ENCODE measurements at regions not wholly inside any gene's neighbourhood (a gene's known extent, or its start where the extent isn't known, plus 50 kb on each side); places are given as distances from the start of the nearest gene placed in this dataset.

DNA sequence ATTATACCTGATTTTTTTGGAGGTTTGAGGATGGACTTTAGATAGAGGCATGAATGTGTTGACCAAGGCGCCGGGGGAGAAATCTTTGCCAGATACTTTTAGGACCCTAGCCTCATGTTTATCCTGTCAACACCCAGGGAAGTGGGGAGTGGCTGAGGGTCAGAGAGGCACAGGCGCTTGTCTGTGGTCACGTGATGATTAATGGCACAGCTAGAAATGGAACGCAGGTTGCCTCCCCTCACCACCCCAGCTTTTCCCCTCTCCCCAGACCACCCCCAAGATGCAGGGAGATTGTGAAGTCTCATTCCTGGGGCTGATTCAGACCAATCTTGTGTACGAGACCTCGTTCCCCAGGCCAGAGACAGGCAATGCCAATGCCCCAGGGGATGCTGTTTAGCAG lies 218.4 kb upstream of the LINGO1 start:
- 82% methylated on average over 7 of the region's 7 CpGs; no CpG with 5 or more reads in 1 of the 2 experiments for WGBS, 2 experiments (ENCODE audit: extremely low coverage in 1 of 2, insufficient coverage in 1 of 2, insufficient read length in 1 of 2, insufficient replicate concordance in 2 of 2, low coverage in 1 of 2, low lambda C conversion rate in 2 of 2, missing lambda C conversion rate in 1 of 2)
- CTCF ChIA-PET (ENCODE audit: partially characterized antibody): interaction anchor here (0.6 to 2.7 kb wide), 4 partner anchors 11 to 90 kb away, joined by 3 to 13 read pairs (median 4); no protein-coding TSS in a partner anchor
- H2AFZ ChIP-seq (ENCODE audit: low read length): no peak overlapping the region

More for the DNA sequence above, 218.4 kb upstream of the LINGO1 start:
- no peak for DNase-seq (ENCODE audit: low read depth in 1 of 2, low spot score in 2 of 2)
- no peaks in the 10 kb centered on the region for H3K23me2 ChIP-seq (ENCODE audit: low read depth, low read length)
- no peaks in the 10 kb centered on the region for H3K79me2 ChIP-seq (ENCODE audit: control insufficient read depth in 1 of 2, insufficient read depth in 2 of 2, low read length in 2 of 2)
- no peak overlapping the region for H3K18ac ChIP-seq (ENCODE audit: extremely low read depth, low read length)
- no peak overlapping the region for H4K91ac ChIP-seq (replicated peaks; ENCODE audit: insufficient read length, low read length)
- TF ChIP-seq RXRA (IDR thresholded peaks at IDR 0.05; ENCODE audit: insufficient read depth, low read depth, low read length): no peak
- TF ChIP-seq SUZ12 (IDR thresholded peaks at IDR 0.05; ENCODE audit: low read length): no peak
- TF ChIP-seq KDM5A (IDR thresholded peaks at IDR 0.05; ENCODE audit: low read length): no peak
- TF ChIP-seq BRCA1 (IDR thresholded peaks at IDR 0.05; ENCODE audit: low read depth, low read length): no peak
- no peak for TF ChIP-seq JUND (IDR thresholded peaks at IDR 0.05; ENCODE audit: low read length)
- no peaks in the 10 kb centered on the region for H3K79me1 ChIP-seq (ENCODE audit: low read depth, low read length)
- no peak overlapping the region for H3K56ac ChIP-seq (replicated peaks; ENCODE audit: insufficient read length, low read depth, low read length)
- no peak overlapping the region for H4K5ac ChIP-seq (ENCODE audit: insufficient read length, low read depth, low read length)
- H2BK120ac ChIP-seq (replicated peaks; ENCODE audit: low read depth, low read length): no peak overlapping the region
- POLR2A ChIA-PET (ENCODE audit: partially characterized antibody): no interaction called here
- H3K36me3 ChIP-seq (ENCODE audit: control insufficient read depth in 2 of 4, insufficient read depth in 4 of 4, low read length in 3 of 4): no peaks in the 10 kb centered on the region
- no peak overlapping the region for H3K9ac ChIP-seq (replicated peaks in 1 of 4; ENCODE audit: extremely low read depth in 1 of 4, low read depth in 3 of 4, low read length in 3 of 4)
- H2BK20ac ChIP-seq (ENCODE audit: low read length): no peak overlapping the region
- H2AK5ac ChIP-seq (ENCODE audit: low read depth, low read length): no peak overlapping the region
- H2BK12ac ChIP-seq (ENCODE audit: low read depth, low read length): no peak overlapping the region
- no peak overlapping the region for H3K27ac ChIP-seq (ENCODE audit: low read depth, low read length)
- H4K8ac ChIP-seq (ENCODE audit: extremely low read depth, insufficient read depth, low read length): no peak overlapping the region
- no peaks in the 10 kb centered on the region for H3K4me1 ChIP-seq (replicated peaks in 1 of 4; ENCODE audit: control insufficient read depth in 3 of 4, insufficient read depth in 4 of 4, low read length in 3 of 4)
- no peak overlapping the region for H2BK5ac ChIP-seq (ENCODE audit: low read depth, low read length)
- H3K27me3 ChIP-seq (replicated peaks in 1 of 4; ENCODE audit: control insufficient read depth in 3 of 4, extremely low read depth in 1 of 4, insufficient read depth in 3 of 4, low read length in 3 of 4): peaks cover 0 to 3% (median 0%) of the 10 kb centered on the region in 4 experiments; a peak in 2 of 7 replicates
- no peak overlapping the region for H3K4me3 ChIP-seq (ENCODE audit: extremely low read depth in 1 of 4, insufficient read depth in 2 of 4, low read depth in 3 of 4, low read length in 4 of 4)
- H4K20me1 ChIP-seq (replicated peaks in 1 of 2; ENCODE audit: control insufficient read depth in 1 of 2, insufficient read depth in 2 of 2, low read length in 2 of 2): no peaks in the 10 kb centered on the region
- FAIRE-seq: no peak
- no peak overlapping the region for H3K4me2 ChIP-seq (ENCODE audit: insufficient read depth in 1 of 2, low read depth in 2 of 2, low read length in 2 of 2)
- no peak overlapping the region for H3K23ac ChIP-seq (ENCODE audit: insufficient read length)
- no peak overlapping the region for H2BK15ac ChIP-seq (ENCODE audit: low read length)
- no peak overlapping the region for H3K14ac ChIP-seq (ENCODE audit: insufficient read length)
- H3K9me3 ChIP-seq (ENCODE audit: insufficient read depth in 2 of 2, low read depth in 1 of 2, low read length in 1 of 2): peaks cover 4% of the 10 kb centered on the region in 2 experiments; a peak in 1 of 4 replicates
- H3K4ac ChIP-seq (replicated peaks; ENCODE audit: insufficient read length, low read depth, low read length): no peak overlapping the region

Data from H1 (cell line).